ENCODE measurements at regions not wholly inside any gene's neighbourhood (a gene's known extent, or its start where the extent isn't known, plus 50 kb on each side); places are given as distances from the start of the nearest gene placed in this dataset.

- TF ChIP-seq ZNF8 (CRISPR knock-in tag; IDR thresholded peaks at IDR 0.05) (no peak), RARB (CRISPR knock-in tag; IDR thresholded peaks at IDR 0.05) (no peak), ARNTL (CRISPR knock-in tag; IDR thresholded peaks at IDR 0.05; ENCODE audit: borderline replicate concordance, low read depth) (no peak), PATZ1 (CRISPR knock-in tag; IDR thresholded peaks at IDR 0.05; ENCODE audit: borderline replicate concordance) (no peak), ESRRG (CRISPR knock-in tag; IDR thresholded peaks at IDR 0.05) (no peak), ZFP3 (CRISPR knock-in tag; IDR thresholded peaks at IDR 0.05) (no peak), TSHZ2 (CRISPR knock-in tag; IDR thresholded peaks at IDR 0.05) (no peak), ZFP30 (CRISPR knock-in tag; IDR thresholded peaks at IDR 0.05) (no peak), ZC3H10 (CRISPR knock-in tag; IDR thresholded peaks at IDR 0.05) (no peak)
Measured at GRCh38 chr5:67511911-67512310, 315.3 kb upstream of the CD180 start.

Data from SK-N-SH treated with all-trans-retinoic acid at 6 μM for 48 hours (cell line).